ENCODE measurements at regions not wholly inside any gene's neighbourhood (a gene's known extent, or its start where the extent isn't known, plus 50 kb on each side); places are given as distances from the start of the nearest gene placed in this dataset.

GRCh38 chrX:13196782-13197181 is 123.1 kb downstream of the ATXN3L start:
- TF ChIP-seq HIC1 (tag by site-specific recombination; IDR thresholded peaks at IDR 0.05) (no peak), SCRT1 (tag by site-specific recombination; IDR thresholded peaks at IDR 0.05; ENCODE audit: borderline replicate concordance) (no peak), ZNF610 (tag by site-specific recombination; IDR thresholded peaks at IDR 0.05; ENCODE audit: borderline replicate concordance) (no peak)
- TF ChIP-seq, protein P1, sequence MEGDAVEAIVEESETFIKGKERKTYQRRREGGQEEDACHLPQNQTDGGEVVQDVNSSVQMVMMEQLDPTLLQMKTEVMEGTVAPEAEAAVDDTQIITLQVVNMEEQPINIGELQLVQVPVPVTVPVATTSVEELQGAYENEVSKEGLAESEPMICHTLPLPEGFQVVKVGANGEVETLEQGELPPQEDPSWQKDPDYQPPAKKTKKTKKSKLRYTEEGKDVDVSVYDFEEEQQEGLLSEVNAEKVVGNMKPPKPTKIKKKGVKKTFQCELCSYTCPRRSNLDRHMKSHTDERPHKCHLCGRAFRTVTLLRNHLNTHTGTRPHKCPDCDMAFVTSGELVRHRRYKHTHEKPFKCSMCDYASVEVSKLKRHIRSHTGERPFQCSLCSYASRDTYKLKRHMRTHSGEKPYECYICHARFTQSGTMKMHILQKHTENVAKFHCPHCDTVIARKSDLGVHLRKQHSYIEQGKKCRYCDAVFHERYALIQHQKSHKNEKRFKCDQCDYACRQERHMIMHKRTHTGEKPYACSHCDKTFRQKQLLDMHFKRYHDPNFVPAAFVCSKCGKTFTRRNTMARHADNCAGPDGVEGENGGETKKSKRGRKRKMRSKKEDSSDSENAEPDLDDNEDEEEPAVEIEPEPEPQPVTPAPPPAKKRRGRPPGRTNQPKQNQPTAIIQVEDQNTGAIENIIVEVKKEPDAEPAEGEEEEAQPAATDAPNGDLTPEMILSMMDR (tag by site-specific recombination; IDR thresholded peaks at IDR 0.05): no peak
- TF ChIP-seq, protein P2, sequence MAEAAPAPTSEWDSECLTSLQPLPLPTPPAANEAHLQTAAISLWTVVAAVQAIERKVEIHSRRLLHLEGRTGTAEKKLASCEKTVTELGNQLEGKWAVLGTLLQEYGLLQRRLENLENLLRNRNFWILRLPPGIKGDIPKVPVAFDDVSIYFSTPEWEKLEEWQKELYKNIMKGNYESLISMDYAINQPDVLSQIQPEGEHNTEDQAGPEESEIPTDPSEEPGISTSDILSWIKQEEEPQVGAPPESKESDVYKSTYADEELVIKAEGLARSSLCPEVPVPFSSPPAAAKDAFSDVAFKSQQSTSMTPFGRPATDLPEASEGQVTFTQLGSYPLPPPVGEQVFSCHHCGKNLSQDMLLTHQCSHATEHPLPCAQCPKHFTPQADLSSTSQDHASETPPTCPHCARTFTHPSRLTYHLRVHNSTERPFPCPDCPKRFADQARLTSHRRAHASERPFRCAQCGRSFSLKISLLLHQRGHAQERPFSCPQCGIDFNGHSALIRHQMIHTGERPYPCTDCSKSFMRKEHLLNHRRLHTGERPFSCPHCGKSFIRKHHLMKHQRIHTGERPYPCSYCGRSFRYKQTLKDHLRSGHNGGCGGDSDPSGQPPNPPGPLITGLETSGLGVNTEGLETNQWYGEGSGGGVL (tag by site-specific recombination; IDR thresholded peaks at IDR 0.05): no peak
